Activated naive CD8-positive, alpha-beta T cell treated with anti-CD3 and anti-CD28 coated beads, Interleukin-2, amount 50 U/mL, for 16 hours (primary cell): ENCODE measurements at regions not wholly inside any gene's neighbourhood (a gene's known extent, or its start where the extent isn't known, plus 50 kb on each side); places are given as distances from the start of the nearest gene placed in this dataset.

Experiments
- DNase-seq: peaks from one replicate; pipeline ENCODE4 v3.0.0-alpha.2; 2020; ENCODE audit warnings: low read depth, low spot score

DNA sequence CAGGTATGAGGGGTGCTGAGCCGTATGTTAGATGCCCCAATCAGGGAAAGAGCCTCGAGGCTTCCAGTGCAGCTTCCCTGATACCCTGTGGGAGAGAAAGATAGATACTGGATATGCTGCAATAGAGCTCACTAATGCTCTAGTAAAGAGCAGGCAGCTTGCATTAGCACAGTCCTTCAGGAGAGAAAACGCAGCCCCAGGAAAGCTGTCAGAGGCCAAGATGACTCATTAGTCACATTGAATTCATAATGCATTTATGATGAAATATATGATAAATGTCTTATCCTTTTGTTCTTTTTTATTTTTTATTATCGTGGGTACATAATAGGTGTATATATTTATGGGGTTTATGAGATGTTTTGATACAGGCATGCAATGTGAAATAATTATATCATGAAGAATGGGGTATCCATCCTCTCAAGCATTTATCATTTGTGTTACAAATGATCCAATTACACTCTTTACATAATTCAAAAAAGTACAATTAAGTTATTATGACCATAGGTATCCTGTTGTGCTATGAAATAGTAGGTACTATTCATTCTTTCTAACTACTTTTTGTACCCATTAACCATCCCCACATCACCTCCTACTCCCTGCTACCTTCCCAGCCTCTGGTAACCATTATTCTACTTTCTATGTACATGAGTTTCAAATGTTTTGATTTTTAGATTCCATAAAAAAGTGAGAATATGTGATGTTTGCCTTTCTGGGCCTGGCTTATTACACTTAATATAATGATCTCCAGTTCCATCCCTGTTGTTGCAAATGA, 94.5 kb upstream of the TOP3B start:
- no peak for DNase-seq

DNA sequence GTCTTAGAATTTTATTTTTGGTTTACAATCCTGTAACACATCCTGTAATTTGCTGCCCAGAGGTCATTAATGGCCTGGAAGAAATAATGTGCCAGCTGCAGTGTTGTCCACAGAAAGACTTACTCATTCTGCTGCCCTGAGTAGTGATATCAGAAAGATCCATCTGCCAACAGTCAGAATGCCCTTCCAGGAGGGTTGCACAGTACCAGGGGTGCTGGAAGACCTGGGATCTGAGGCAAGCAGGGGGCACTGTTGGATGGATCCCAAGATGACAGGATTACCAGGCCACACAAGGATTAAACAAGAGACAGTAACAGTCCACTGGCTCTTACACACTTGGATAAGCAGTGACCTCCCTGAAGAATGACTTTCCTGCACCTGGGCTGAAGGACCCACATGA, 93.8 kb upstream of the TOP3B start:
- no peak for DNase-seq

GRCh38 chr22:22075382-22076163, 93.0 kb upstream of the TOP3B start:
- no peak for DNase-seq

GRCh38 chr22:22074634-22075381, 92.2 kb upstream of the TOP3B start:
- DNase-seq = no peak

DNA sequence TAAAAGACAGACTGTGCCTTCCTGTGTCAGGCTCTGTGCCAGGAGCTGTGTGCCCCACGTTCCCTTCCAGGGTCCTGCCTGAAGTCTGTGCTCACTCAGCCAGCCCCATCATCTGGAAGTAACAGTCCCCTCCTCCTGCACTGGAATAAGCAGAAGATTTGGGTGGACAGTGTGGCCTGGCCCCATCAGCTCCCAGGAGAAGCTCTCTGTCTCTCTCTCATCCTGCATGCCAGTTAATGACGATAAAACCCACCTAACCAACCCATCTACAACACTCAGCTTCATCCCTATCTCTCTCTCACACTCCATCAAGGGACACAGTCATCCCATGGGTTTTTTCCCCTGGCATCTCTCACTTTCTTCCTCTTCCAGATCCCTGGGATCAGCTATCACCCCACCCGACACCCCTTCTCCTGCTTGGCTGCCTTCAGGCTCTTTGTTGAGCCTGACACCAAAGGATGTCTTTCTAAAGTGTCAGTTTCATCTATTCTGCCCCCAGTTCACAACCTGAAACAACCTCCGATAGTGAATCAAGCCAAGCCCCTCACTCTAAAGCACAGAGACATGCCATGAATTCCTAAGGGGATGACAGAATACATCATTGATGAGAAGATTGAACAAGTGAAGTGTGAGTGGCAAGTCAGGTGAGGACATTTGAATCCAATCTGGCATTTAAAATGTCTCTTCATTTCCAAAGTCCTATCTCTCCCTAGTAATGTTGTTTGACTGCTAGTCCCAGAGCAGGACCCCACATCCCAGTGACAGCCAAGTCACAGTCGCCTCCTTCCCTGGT, 91.4 kb upstream of the TOP3B start:
- DNase-seq = no peak

- no peak for DNase-seq
These were observed 89.7 kb upstream of the TOP3B start for GRCh38 chr22:22072169-22072836.

GRCh38 chr22:22071455-22071854, 88.9 kb upstream of the TOP3B start:
- no peak for DNase-seq

DNA sequence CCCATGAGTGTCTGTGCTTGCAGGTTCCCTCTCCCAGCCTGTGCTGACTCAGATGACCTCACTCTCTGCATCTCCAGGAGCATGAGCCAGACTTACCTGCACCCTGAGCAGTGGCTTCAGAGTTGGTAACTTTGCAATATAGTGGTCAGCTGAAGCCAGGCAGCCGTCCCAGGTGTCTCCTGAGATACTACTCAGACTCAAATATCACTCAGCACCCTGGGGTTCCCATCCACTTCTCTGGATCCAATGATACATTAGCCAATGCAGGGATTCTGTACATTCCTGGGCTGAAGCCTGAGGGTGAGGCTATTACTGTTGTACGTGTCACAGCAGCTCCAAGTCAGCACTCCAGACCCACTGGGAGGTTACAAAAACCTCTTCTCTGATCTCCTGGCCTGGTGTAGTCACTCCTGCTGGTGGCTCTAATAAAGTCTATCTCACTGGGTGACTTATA, 87.8 kb upstream of the TOP3B start:
- DNase-seq = no peak

DNA sequence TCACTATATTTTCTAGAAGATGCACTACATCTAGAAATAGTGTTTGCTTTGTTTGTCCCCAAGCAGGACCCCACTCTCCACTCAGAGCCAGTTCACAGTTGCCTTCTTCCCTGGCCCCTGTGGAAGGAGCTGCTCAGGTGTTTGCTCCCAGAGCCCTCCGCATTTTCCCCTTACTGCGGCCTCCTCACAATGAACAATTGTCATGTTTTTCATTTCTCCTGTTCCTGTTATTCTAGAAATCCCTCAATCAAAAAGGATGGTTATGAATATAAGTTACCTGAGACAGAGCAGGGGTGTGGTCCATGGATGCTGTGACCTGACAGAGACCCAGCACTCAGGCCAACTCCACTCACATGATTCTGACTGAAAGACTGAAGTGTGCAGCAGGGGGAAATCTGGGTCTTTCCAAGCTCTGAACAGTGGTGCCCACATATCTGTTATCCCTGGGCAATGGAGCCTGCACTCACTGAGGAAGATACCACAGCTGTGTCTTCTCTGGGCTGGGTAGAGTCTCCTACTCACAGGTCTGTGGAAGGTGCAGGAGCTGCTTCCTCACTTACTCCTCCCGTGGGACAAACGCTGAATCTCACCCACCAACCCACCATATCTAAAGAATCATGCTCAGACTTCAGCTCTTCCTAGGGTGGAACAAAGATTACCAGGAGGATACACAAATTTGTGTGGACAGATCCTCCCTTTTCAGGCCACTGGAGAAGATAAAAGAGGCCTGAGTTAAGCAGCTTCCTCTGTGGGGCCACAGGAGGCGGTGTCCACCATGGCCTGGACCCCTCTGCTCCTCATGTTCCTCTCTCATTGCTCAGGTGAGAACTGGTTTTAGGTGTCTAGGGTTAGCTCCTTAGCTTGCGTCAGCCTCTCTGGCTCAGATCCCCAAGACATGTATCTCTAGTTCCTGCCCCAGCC, 87.1 kb upstream of the TOP3B start:
- no peak for DNase-seq

- DNase-seq = no peak
These were observed 86.1 kb upstream of the TOP3B start for GRCh38 chr22:22068657-22069056.

GRCh38 chr22:22068025-22068424, 85.4 kb upstream of the TOP3B start:
- no peak for DNase-seq

DNA sequence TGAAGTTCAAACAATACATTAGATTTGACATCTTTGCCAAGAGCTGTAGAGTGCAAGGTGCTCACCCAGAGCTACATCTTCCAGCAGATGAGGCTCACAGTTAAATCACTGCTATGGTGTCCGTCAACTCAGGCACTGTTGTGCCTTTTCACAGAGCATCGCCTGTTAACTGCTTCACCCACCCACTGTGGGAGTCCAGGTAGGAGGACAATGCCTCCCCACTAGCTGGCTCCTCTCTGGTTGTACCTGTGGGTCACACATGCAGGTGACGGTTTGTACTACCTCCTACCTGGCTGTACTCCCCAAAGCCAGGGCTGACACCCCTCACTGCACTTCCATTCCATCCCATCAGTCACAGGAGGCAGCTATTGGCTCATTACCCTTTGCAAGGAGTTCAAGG, 84.6 kb upstream of the TOP3B start:
- no peak for DNase-seq

GRCh38 chr22:22064580-22064979, 82.0 kb upstream of the TOP3B start:
- no peak for DNase-seq

DNA sequence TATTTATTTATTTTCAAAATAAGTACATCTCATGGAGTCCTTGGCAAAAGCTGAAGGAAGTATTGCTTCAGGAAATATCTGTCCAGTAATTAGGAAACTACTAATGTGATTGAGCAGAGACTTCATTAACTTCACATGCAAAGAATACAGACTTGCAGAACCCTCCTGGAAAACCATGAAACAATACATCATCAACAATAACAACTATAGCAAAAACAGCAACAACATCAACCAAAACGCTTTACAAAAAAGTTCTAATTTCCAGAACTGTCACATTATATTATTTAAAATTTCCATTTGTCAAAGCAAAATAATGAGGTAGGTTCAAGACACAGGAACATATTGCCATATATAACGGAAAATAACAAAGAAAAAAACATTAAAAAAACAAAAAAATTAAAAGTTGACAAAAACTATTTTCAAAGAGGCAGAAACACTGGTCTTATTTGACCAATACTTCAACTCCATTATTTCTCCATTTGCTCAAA, 79.8 kb upstream of the TOP3B start:
- no peak for DNase-seq

DNA sequence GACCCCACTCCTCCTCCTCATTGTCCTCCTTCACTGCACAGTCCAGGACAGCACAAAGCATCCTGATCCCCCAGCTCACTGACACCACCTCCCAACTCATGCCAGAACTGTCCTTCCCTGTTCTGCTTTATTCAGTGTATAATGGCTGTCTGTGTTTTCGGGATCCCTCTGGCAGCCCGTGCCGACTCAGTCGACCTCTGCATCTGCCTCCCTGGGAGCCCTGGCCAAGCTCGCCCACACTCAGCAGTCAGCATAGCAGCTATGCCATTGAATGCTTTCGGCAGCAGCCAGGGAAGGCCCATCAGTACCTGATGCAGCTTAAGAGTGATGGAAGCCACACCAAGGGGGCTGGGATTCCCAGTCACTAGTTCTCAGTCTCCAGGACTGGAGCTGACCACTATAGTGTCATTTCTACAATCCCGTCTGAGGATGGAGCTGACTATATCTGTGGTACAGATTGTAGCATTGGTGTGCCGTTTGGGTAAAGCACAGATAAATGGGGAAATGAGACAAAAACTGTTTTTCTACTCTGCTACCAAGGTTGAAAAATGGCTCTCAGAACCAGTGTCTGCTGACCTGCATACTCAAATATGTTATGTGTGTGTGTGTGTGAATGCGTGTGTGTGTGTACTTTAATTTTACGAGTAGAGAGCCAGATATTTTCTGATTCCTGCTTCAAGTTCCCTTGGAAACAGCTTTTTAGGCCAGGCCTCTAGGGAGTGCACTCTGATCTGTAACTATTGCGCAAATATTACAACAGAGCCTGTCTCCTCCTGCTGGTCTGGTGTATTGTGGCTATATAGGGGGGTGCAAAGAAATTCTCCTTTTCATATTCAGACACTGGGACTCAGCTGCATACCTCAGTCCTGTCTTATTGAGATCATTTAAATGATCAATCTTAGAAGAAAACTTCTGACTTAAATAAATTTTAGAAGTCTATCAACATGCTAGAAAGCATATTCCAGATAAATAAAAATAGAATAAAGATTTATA, 78.8 kb upstream of the TOP3B start:
- no peak for DNase-seq

GRCh38 chr22:22060200-22061084, 77.9 kb upstream of the TOP3B start:
- DNase-seq = no peak

GRCh38 chr22:22059291-22060002, 76.9 kb upstream of the TOP3B start:
- no peak for DNase-seq
